ENCODE measurements at regions not wholly inside any gene's neighbourhood (a gene's known extent, or its start where the extent isn't known, plus 50 kb on each side); places are given as distances from the start of the nearest gene placed in this dataset.

DNA sequence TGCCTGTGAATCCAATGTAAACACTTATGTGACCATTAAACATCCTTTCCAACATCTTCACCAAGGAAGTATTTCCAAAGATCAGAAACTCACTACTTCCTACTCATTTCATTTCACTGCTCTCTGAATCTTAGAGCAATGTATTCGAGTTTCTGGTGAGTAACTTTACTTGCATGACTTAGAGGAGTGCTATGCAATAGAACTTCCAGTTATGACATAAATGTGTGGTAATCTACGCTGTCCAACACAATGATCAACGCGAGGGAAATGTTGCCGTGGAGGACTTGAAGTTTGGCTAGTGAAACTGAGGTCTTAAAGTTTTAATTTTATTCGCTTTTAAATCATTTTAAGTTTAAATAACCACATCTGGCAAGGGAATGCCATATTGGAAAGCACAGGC lies 1326.3 kb downstream of the XPNPEP1 start:
- TF ChIP-seq SUZ12 (IDR thresholded peaks at IDR 0.05) (no peak), CTBP1 (IDR thresholded peaks at IDR 0.05; ENCODE audit: borderline replicate concordance) (no peak), ELF4 (IDR thresholded peaks at IDR 0.05) (no peak), SP1 (IDR thresholded peaks at IDR 0.05) (no peak), FOXA1 (IDR thresholded peaks at IDR 0.05) (no peak), L3MBTL2 (conservative IDR thresholded peaks at IDR 0.05) (no peak), HDGF (IDR thresholded peaks at IDR 0.05; ENCODE audit: borderline replicate concordance) (no peak), NFRKB (IDR thresholded peaks at IDR 0.05) (no peak), TARDBP (IDR thresholded peaks at IDR 0.05) (no peak), FOXM1 (IDR thresholded peaks at IDR 0.05; ENCODE audit: borderline replicate concordance) (no peak), BHLHE40 (IDR thresholded peaks at IDR 0.05; ENCODE audit: borderline replicate concordance) (no peak), FOXK2 (IDR thresholded peaks at IDR 0.05) (no peak), LEF1 (IDR thresholded peaks at IDR 0.05; ENCODE audit: borderline replicate concordance) (no peak)
- TF ChIP-seq, protein P1, sequence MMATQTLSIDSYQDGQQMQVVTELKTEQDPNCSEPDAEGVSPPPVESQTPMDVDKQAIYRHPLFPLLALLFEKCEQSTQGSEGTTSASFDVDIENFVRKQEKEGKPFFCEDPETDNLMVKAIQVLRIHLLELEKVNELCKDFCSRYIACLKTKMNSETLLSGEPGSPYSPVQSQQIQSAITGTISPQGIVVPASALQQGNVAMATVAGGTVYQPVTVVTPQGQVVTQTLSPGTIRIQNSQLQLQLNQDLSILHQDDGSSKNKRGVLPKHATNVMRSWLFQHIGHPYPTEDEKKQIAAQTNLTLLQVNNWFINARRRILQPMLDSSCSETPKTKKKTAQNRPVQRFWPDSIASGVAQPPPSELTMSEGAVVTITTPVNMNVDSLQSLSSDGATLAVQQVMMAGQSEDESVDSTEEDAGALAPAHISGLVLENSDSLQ (IDR thresholded peaks at IDR 0.05): no peak

Data from HEK293T (cell line).